Coronary artery (tissue), 2 donors: ENCODE measurements at regions not wholly inside any gene's neighbourhood (a gene's known extent, or its start where the extent isn't known, plus 50 kb on each side); places are given as distances from the start of the nearest gene placed in this dataset.
"Not testable (repeated sequence)": the region's sequence is repeated elsewhere in the genome, so short reads cannot be mapped to it uniquely, and the experiment has no call there.

Experiments
- DNase-seq: peaks from one replicate; pipeline ENCODE4 v3.0.0-alpha.2; 2017; ENCODE audit warnings: low spot score
- H3K27ac ChIP-seq, 2 donors: fragments of 200-600 bp; sonication (generic); one replicate each; pipeline ENCODE4 v1.5.1; 2016 to 2019
- H3K4me3 ChIP-seq: fragments of 200-600 bp; sonication (generic); 2 replicates; pipeline ENCODE4 v1.5.1; 2016; ENCODE audit warnings: mild to moderate bottlenecking, moderate library complexity
- TF ChIP-seq, protein P1 (sequence below): fragments of 200-600 bp; sonication (generic); IDR thresholded peaks from one replicate; pipeline ENCODE4 v1.5.1; 2019; ENCODE audit warnings: antibody characterized with exemption

GRCh38 chrX:55813150-55813549 is 95.6 kb downstream of the RRAGB start:
- no peak overlapping the region for H3K4me3 ChIP-seq
- no peak for DNase-seq
- TF ChIP-seq, protein P1, sequence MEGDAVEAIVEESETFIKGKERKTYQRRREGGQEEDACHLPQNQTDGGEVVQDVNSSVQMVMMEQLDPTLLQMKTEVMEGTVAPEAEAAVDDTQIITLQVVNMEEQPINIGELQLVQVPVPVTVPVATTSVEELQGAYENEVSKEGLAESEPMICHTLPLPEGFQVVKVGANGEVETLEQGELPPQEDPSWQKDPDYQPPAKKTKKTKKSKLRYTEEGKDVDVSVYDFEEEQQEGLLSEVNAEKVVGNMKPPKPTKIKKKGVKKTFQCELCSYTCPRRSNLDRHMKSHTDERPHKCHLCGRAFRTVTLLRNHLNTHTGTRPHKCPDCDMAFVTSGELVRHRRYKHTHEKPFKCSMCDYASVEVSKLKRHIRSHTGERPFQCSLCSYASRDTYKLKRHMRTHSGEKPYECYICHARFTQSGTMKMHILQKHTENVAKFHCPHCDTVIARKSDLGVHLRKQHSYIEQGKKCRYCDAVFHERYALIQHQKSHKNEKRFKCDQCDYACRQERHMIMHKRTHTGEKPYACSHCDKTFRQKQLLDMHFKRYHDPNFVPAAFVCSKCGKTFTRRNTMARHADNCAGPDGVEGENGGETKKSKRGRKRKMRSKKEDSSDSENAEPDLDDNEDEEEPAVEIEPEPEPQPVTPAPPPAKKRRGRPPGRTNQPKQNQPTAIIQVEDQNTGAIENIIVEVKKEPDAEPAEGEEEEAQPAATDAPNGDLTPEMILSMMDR = no peak
- H3K27ac ChIP-seq = no peak overlapping the region

- DNase-seq = no peak
- no peak overlapping the region for H3K27ac ChIP-seq
- TF ChIP-seq, protein P1 = no peak
- no peak overlapping the region for H3K4me3 ChIP-seq
These were observed 98.0 kb downstream of the RRAGB start for GRCh38 chrX:55815546-55815945.

DNA sequence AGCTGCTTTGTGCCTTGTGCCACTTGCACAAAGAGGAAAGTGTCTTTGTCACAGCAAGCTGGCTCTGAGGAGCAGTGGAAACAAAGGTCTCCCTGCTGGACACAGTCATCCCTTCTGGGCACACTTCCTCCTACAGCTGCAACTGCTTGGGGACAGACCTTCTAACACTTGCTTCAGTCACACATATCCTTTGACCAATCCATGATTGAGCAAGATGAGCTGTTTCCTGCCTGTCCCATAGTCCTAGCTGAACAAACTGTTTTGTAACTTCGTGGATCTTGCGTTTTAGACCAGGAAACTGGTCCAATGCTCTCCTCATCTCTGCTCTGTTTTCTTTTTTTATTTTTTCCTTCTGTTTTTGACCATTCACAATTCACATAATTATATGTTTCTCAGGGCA is 98.5 kb downstream of the RRAGB start:
- H3K4me3 ChIP-seq = no peak overlapping the region
- TF ChIP-seq, protein P1 = no peak
- H3K27ac ChIP-seq = no peak overlapping the region
- no peak for DNase-seq

DNA sequence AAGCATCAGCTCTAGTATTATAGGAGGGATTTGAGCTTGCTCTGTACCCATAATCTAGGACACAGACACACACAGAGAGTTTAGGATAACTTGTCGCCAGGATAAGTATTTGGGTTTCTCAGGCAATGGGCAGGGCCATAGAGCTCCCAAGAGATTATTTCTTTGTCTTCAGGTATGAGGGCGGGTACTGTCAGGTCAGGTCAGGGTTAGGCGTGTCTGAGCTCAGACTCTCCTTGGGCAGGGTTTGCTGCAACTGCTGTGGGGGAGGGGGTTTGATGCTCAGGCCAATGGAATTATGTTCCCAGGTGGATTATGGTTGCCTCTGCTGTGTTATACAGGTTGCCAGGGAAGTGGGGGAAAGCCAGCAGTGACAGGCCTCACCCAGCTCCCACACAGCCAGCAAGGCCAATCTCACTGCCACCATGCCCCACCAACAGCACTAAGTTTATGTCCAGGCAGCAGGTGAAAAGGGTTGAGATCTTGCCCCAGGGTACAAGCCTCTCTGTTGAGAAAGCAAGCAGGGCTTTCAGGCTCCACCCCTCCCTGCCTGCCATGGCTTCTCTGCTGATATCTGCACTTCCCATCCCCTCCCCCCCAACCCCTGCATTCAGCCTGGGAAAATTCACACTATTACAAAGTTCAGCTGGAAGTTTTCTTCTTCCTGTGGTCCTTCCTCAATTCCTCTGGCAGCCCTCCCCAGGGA is 101.3 kb downstream of the RRAGB start:
- Histone ChIP-seq H3K27ac (no peak overlapping the region), H3K4me3 (no peak overlapping the region)
- no peak for DNase-seq
- TF ChIP-seq, protein P1 = no peak

DNA sequence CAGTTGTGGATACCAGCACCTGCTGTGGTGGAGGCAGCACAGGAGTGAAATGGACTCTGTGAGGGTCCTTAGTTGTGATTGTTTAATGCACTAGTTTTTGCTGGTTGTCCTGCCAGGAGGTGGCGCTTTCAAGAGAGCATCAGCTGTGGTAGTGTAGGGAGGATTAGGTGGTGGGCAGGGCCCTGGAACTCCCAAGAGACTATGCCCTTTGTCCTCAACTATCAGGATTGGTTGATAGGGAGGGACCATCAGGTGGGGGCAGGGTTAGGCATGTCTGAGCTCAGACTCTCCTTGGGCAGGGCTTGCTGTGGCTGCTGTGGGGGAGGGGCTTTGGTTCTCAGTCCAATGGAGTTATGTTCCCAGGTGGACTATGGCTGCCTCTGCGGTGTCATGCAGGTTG is 121.9 kb downstream of the RRAGB start:
- TF ChIP-seq, protein P1 = no peak
- H3K27ac ChIP-seq = no peak overlapping the region
- DNase-seq = no peak
- no peak overlapping the region for H3K4me3 ChIP-seq

GRCh38 chrX:55841962-55842752 is 124.6 kb downstream of the RRAGB start:
- TF ChIP-seq, protein P1 = no peak
- DNase-seq = no peak
- Histone ChIP-seq H3K27ac (no peak overlapping the region), H3K4me3 (no peak overlapping the region)

DNA sequence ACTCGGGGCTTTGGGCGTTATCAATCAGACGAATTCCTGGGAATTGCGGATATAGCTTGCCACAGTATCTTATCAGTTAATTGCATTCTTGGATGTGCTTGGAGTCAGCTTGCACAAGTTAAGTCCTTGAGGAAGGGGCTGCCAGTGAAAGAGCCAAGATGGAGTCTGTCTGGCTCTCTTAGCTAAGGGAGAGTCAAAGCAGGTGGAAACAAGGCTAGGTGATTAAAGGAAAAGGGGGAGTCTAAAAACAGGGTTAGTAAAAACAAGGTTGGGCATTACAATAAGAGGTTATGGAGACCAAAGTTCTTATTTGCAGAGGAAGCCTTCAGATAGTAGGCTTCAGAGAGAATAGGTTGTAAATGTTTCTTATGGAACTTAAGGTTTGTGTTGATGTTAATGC is 149.2 kb downstream of the RRAGB start:
- not testable (repeated sequence) for H3K27ac ChIP-seq, H3K4me3 ChIP-seq, DNase-seq
